HepG2 (cell line): ENCODE measurements at regions not wholly inside any gene's neighbourhood (a gene's known extent, or its start where the extent isn't known, plus 50 kb on each side); places are given as distances from the start of the nearest gene placed in this dataset.

ENCODE experiments used
- AKAP8 ChIP-seq: sonication (generic); formaldehyde crosslinking; IDR thresholded peaks from 2 replicates; pipeline ENCODE4 v1.5.1; 2020; ENCODE audit warnings: mild to moderate bottlenecking, missing genetic modification reagents
- ASH2L ChIP-seq: fragments of 300-600, 200-600 bp; sonication (generic); IDR thresholded peaks from 2 replicates; pipeline ENCODE4 v1.7.0; 2017; ENCODE audit warnings: low read depth, mild to moderate bottlenecking, moderate library complexity, mixed read lengths, low read length; ENCODE audit not compliant: insufficient read length
- CCDC6 ChIP-seq: sonication (generic); formaldehyde crosslinking; IDR thresholded peaks from 2 replicates; pipeline ENCODE4 v1.8.1; 2022; ENCODE audit warnings: mild to moderate bottlenecking, missing genetic modification reagents, moderate library complexity
- ELF1 ChIP-seq: sonication (generic); formaldehyde crosslinking; IDR thresholded peaks from 2 replicates; pipeline ENCODE4 v1.4.0; 2020; ENCODE audit warnings: missing genetic modification reagents
- GABPA ChIP-seq, 2 experiments: IDR thresholded peaks; 2 replicates each; pipeline ENCODE4 v1.6.1; 2011 to 2016; ENCODE audit warnings: low read depth in 2 of 2, low read length in 1 of 2, missing biosample characterization in 1 of 2, missing genetic modification characterization in 1 of 2
- JUNB ChIP-seq: sonication (generic); formaldehyde crosslinking; IDR thresholded peaks from 2 replicates; pipeline ENCODE4 v1.8.0; 2022; ENCODE audit warnings: missing genetic modification reagents, mild to moderate bottlenecking, borderline replicate concordance
- KMT2B ChIP-seq: IDR thresholded peaks from 2 replicates; pipeline ENCODE4 v1.6.1; 2016; ENCODE audit warnings: missing genetic modification reagents, missing compliant biosample characterization
- NFIB ChIP-seq: sonication (generic); formaldehyde crosslinking; IDR thresholded peaks from 2 replicates; pipeline ENCODE4 v1.9.0; 2021; ENCODE audit warnings: missing genetic modification reagents, mild to moderate bottlenecking, borderline replicate concordance
- NFKBIZ ChIP-seq: IDR thresholded peaks from 2 replicates; pipeline ENCODE4 v1.6.1; 2018; ENCODE audit warnings: missing genetic modification reagents, missing compliant biosample characterization
- NFYC ChIP-seq: IDR thresholded peaks from 2 replicates; pipeline ENCODE4 v1.6.1; 2016; ENCODE audit warnings: missing genetic modification reagents, missing compliant biosample characterization
- PCBP2 ChIP-seq: fragments of 200-400 bp; formaldehyde crosslinking; optimal IDR thresholded peaks from 2 replicates; pipeline ENCODE3; 2018; ENCODE audit warnings: low read length, low read depth; ENCODE audit not compliant: poor library complexity, severe bottlenecking
- REL ChIP-seq: sonication (generic); formaldehyde crosslinking; conservative IDR thresholded peaks from 2 replicates; pipeline ENCODE4 v1.8.0; 2022; ENCODE audit warnings: mild to moderate bottlenecking, missing genetic modification reagents, moderate library complexity
- SSRP1 ChIP-seq: IDR thresholded peaks from 2 replicates; pipeline ENCODE4 v1.6.1; 2016; ENCODE audit warnings: control low read depth
- SUZ12 ChIP-seq: fragments of 150-350 bp; IDR thresholded peaks from 2 replicates; pipeline ENCODE4 v1.6.1; 2014; ENCODE audit warnings: low read depth, low read length
- TBL1XR1 ChIP-seq: fragments of 150-350 bp; IDR thresholded peaks from 2 replicates; pipeline ENCODE4 v1.6.1; 2014; ENCODE audit warnings: borderline replicate concordance, low read length; ENCODE audit not compliant: partially characterized antibody
- TBX2 ChIP-seq: sonication (generic); formaldehyde crosslinking; IDR thresholded peaks from 2 replicates; pipeline ENCODE4 v1.5.0; 2020; ENCODE audit warnings: missing genetic modification reagents, mild to moderate bottlenecking, borderline replicate concordance
- TOPORS ChIP-seq: sonication (generic); formaldehyde crosslinking; IDR thresholded peaks from 2 replicates; pipeline ENCODE4 v1.8.0; 2023; ENCODE audit warnings: mild to moderate bottlenecking, missing genetic modification reagents
- U2AF1 ChIP-seq: fragments of 200-400 bp; formaldehyde crosslinking; optimal IDR thresholded peaks from 2 replicates; pipeline ENCODE3; 2017; ENCODE audit warnings: mild to moderate bottlenecking, low read depth, low read length
- ZFP36 ChIP-seq: fragments of 150-350 bp; IDR thresholded peaks from 2 replicates; pipeline ENCODE4 v1.6.1; 2018; ENCODE audit warnings: borderline replicate concordance, low read length, low read depth; ENCODE audit not compliant: partially characterized antibody
- ZNF207 ChIP-seq: fragments of 450-650 bp; IDR thresholded peaks from 2 replicates; pipeline ENCODE4 v1.6.1; 2016; ENCODE audit warnings: antibody characterized with exemption, borderline replicate concordance
- ZNF550 ChIP-seq: sonication (generic); formaldehyde crosslinking; IDR thresholded peaks from 2 replicates; pipeline ENCODE4 v1.4.0; 2020; ENCODE audit warnings: mild to moderate bottlenecking, missing genetic modification reagents, borderline replicate concordance
- ZNF660 ChIP-seq: sonication (generic); formaldehyde crosslinking; IDR thresholded peaks from 2 replicates; pipeline ENCODE4 v1.5.1; 2020; ENCODE audit warnings: mild to moderate bottlenecking, low read depth, missing genetic modification reagents, borderline replicate concordance
- ZNF746 ChIP-seq: sonication (generic); formaldehyde crosslinking; IDR thresholded peaks from 2 replicates; pipeline ENCODE4 v1.8.0; 2022; ENCODE audit warnings: mild to moderate bottlenecking, missing genetic modification reagents
- TF ChIP-seq, protein P1 (sequence below): sonication (generic); formaldehyde crosslinking; IDR thresholded peaks from 2 replicates; pipeline ENCODE4 v1.8.0; 2022; ENCODE audit warnings: missing genetic modification reagents, mild to moderate bottlenecking, borderline replicate concordance
- TF ChIP-seq, protein P2 (sequence below): sonication (generic); formaldehyde crosslinking; IDR thresholded peaks from 2 replicates; pipeline ENCODE4 v1.8.0; 2022; ENCODE audit warnings: missing genetic modification reagents, mild to moderate bottlenecking, moderate library complexity, borderline replicate concordance
- TF ChIP-seq, protein P3 (sequence below): sonication (generic); formaldehyde crosslinking; IDR thresholded peaks from 2 replicates; pipeline ENCODE4 v1.8.1; 2023; ENCODE audit warnings: missing genetic modification reagents, mild to moderate bottlenecking, borderline replicate concordance

DNA sequence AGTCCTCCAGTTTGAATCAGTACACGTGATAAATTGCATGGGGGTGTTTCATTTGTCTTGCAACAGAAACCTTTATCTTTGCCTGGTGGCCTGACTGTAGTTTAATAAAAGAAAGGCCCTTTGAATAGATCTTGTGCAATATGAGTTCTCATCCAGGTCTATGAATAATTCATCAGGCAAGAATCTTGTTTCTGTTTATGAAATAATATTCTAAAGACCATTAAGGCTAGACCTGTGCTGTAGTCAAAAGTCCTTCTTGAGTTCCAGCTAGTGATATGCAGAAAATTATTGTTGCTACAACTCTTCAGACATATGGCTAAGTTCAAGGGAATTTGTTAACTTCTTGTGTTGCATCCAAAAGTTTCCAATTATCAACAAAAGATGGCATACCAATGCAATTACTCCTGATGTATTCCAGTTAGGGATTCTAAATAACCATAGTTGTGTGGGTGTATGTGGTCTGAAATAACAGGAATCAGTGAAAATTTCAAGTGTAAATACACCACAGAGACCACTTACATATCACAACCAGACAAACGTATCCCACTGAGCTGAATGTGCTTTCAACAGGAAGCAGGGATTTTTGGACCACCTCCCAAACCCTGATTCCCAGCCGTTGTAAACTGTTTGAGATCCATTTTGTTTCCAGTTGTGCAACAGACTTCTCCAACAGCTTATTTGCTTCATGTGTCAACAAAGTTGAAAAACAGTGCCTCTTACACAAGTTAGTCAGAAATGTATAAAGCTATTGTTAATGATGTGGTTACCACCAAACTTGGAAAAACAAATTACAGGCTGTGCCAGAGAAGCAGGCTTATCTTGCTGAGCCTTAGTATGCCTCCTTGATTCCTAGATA, 54.7 kb upstream of the BICC1 start (continued):
- TF ChIP-seq TOPORS (CRISPR knock-in tag), result no peak
- no peak for TF ChIP-seq SUZ12
- TF ChIP-seq NFKBIZ (CRISPR knock-in tag), result no peak
- no peak for TF ChIP-seq ZNF550
- no peak for TF ChIP-seq NFIB (CRISPR knock-in tag)
- no peak for TF ChIP-seq ZNF660 (CRISPR knock-in tag)
- no peak for TF ChIP-seq ZNF746
- no peak for TF ChIP-seq GABPA (IDR thresholded peaks at IDR 0.05; ENCODE audit: low read depth, low read length)
- no peak for TF ChIP-seq GABPA (CRISPR knock-in tag; IDR thresholded peaks at IDR 0.05; ENCODE audit: low read depth)
- TF ChIP-seq REL (CRISPR knock-in tag), result no peak
- TF ChIP-seq ZFP36, result no peak
- TF ChIP-seq SSRP1 (CRISPR knock-in tag), result no peak
- TF ChIP-seq, protein P1, sequence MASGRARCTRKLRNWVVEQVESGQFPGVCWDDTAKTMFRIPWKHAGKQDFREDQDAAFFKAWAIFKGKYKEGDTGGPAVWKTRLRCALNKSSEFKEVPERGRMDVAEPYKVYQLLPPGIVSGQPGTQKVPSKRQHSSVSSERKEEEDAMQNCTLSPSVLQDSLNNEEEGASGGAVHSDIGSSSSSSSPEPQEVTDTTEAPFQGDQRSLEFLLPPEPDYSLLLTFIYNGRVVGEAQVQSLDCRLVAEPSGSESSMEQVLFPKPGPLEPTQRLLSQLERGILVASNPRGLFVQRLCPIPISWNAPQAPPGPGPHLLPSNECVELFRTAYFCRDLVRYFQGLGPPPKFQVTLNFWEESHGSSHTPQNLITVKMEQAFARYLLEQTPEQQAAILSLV (CRISPR knock-in tag), result no peak
- no peak for TF ChIP-seq KMT2B
- no peak for TF ChIP-seq TBL1XR1
- TF ChIP-seq ELF1 (CRISPR knock-in tag), result no peak; the same call in 1 of the 2 replicates
- no peak for TF ChIP-seq U2AF1
- peak; percentile 13 for TF ChIP-seq ASH2L
- no peak for TF ChIP-seq CCDC6 (CRISPR knock-in tag)
- TF ChIP-seq ZNF207, result no peak
- no peak for TF ChIP-seq AKAP8
- TF ChIP-seq JUNB, result no peak
- peak; percentile 59; the same call in 1 of the 2 replicates for TF ChIP-seq TBX2
- TF ChIP-seq, protein P2, sequence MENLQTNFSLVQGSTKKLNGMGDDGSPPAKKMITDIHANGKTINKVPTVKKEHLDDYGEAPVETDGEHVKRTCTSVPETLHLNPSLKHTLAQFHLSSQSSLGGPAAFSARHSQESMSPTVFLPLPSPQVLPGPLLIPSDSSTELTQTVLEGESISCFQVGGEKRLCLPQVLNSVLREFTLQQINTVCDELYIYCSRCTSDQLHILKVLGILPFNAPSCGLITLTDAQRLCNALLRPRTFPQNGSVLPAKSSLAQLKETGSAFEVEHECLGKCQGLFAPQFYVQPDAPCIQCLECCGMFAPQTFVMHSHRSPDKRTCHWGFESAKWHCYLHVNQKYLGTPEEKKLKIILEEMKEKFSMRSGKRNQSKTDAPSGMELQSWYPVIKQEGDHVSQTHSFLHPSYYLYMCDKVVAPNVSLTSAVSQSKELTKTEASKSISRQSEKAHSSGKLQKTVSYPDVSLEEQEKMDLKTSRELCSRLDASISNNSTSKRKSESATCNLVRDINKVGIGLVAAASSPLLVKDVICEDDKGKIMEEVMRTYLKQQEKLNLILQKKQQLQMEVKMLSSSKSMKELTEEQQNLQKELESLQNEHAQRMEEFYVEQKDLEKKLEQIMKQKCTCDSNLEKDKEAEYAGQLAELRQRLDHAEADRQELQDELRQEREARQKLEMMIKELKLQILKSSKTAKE (CRISPR knock-in tag), result no peak
- TF ChIP-seq NFYC, result no peak
- TF ChIP-seq PCBP2, result no peak
- TF ChIP-seq, protein P3, sequence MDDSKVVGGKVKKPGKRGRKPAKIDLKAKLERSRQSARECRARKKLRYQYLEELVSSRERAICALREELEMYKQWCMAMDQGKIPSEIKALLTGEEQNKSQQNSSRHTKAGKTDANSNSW (CRISPR knock-in tag), result no peak
